Heart right ventricle (tissue), 16 donors: ENCODE measurements at regions not wholly inside any gene's neighbourhood (a gene's known extent, or its start where the extent isn't known, plus 50 kb on each side); places are given as distances from the start of the nearest gene placed in this dataset.

ENCODE experiments used
- ATAC-seq, 8 donors: fragments of 200-7000 bp; cut with Tn5 transposase; one replicate each; pipeline ENCODE4 v1.9.1; 2020; ENCODE audit warnings: mild to moderate bottlenecking in 8 of 8, moderate library complexity in 8 of 8, moderate number of reproducible peaks in 1 of 8
- DNase-seq, 2 donors: peaks; one replicate each; pipeline ENCODE4 v3.0.0-alpha.2; 2020
- H3K27ac ChIP-seq, 10 donors: fragments of 200-600 bp; sonication (generic) in 2 of 10; one replicate each; pipeline versions ENCODE4 v1.5.0 to v1.8.0; 2020 to 2022; ENCODE audit warnings: mild to moderate bottlenecking in 3 of 10
- H3K27me3 ChIP-seq, 7 donors: fragments of 200-600 bp; one replicate each; pipeline ENCODE4 v1.8.0; 2021 to 2022; ENCODE audit warnings: mild to moderate bottlenecking in 2 of 7
- H3K36me3 ChIP-seq, 9 donors: fragments of 200-600 bp; sonication (generic) in 1 of 9; one replicate each; pipeline versions ENCODE4 v1.5.0 to v1.8.0; 2020 to 2022; ENCODE audit warnings: mild to moderate bottlenecking in 2 of 9
- H3K4me1 ChIP-seq, 9 donors: fragments of 200-600 bp; sonication (generic) in 1 of 9; one replicate each; pipeline versions ENCODE4 v1.5.0 to v1.8.0; 2020 to 2022; ENCODE audit warnings: mild to moderate bottlenecking in 4 of 9
- H3K4me3 ChIP-seq, 10 donors: fragments of 200-600 bp; sonication (generic) in 2 of 10; one replicate each; pipeline versions ENCODE4 v1.5.0 to v1.8.0; 2020 to 2022; ENCODE audit warnings: mild to moderate bottlenecking in 7 of 10, moderate library complexity in 2 of 10
- H3K9me3 ChIP-seq, 11 donors: fragments of 200-600 bp in 10 of 11; sonication (generic) in 2 of 11; one replicate each; pipeline versions ENCODE4 v1.5.0 to v1.8.0; 2013 to 2022; ENCODE audit warnings: mild to moderate bottlenecking in 2 of 11, control low read depth in 1 of 11, moderate library complexity in 1 of 11
- WGBS, 2 donors: extraction: QIAGEN DNeasy Blood & Tissue Kit; methylation state at CpG; one replicate each; pipeline ENCODE4 v1.1.7; 2013; ENCODE audit warnings: inconsistent platforms in 1 of 2; 5-methylcytosine and 5-hydroxymethylcytosine counted together
- intact Hi-C, 10 donors: fragments of 100-400 bp; cut with DNase I; formaldehyde crosslinking; loops; one replicate each; pipeline versions ENCODE4 v1.11.1 to v1.14.2; 2022
- TF ChIP-seq, protein P1 (sequence below), 9 donors: fragments of 200-600 bp; sonication (generic) in 2 of 9; IDR thresholded peaks; one replicate each; pipeline versions ENCODE4 v1.5.0 to v1.8.0; 2021 to 2022; ENCODE audit warnings: antibody characterized with exemption in 9 of 9, mild to moderate bottlenecking in 5 of 9, moderate library complexity in 1 of 9
- donor health status: Arrhythmogenic right ventricular cardiomyopathy.
- donor health status: ischemic (EF 13 %, LVEDD 7.1; RV severe dilation, severe dysfunction).
- donor health status: healthy with polysubstance abuse.
- donor health status: DM: no; HTN: yes; CAD: no.
- donor health status: DM: no; HTN: no; CAD: no.
- donor health status: ischemic (EF 25% LVEDD 6.9; RV normal size, moderate dysfunction).
- donor health status: ischemic (EF 25% LVEDD 5.7; RV mildly dilated, moderate dysfunction).
- donor health status: healthy.
- donor health status: DM: yes; HTN: yes; CAD: no.
- donor health status: Ischemic cardiomyopathy.
- donor health status: ischemic (EF 35%, LVEDD 5.7; RV mildly dilated, moderate dysfunction).
- donor health status: nonischemic (EF 11% LVEDD 7.7; RV severe dilation, severe dysfunction).
- donor health status: DM: yes; HTN: yes; CAD: no.
- donor health status: PGD.
- donor health status: ischemic (EF 29% LVEDD 5.4; RV normal size, mild dysfunction).
- donor health status: nonischemic (EF 23%, LVEDD 6.1; RV moderate dilation, normal function).

- intact Hi-C loops, result no loop called here
- H3K27me3 ChIP-seq, result peaks cover 0 to 30% (median 12%) of the 10 kb centered on the region in 7 donors
- ATAC-seq, result no peak
- H3K27ac ChIP-seq, result no peak overlapping the region
- H3K4me1 ChIP-seq, result no peaks in the 10 kb centered on the region
- TF ChIP-seq, protein P1, sequence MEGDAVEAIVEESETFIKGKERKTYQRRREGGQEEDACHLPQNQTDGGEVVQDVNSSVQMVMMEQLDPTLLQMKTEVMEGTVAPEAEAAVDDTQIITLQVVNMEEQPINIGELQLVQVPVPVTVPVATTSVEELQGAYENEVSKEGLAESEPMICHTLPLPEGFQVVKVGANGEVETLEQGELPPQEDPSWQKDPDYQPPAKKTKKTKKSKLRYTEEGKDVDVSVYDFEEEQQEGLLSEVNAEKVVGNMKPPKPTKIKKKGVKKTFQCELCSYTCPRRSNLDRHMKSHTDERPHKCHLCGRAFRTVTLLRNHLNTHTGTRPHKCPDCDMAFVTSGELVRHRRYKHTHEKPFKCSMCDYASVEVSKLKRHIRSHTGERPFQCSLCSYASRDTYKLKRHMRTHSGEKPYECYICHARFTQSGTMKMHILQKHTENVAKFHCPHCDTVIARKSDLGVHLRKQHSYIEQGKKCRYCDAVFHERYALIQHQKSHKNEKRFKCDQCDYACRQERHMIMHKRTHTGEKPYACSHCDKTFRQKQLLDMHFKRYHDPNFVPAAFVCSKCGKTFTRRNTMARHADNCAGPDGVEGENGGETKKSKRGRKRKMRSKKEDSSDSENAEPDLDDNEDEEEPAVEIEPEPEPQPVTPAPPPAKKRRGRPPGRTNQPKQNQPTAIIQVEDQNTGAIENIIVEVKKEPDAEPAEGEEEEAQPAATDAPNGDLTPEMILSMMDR (IDR thresholded peaks at IDR 0.05), result no peak
- DNase-seq, result no peak
- 68 to 78% methylated on average over 1 of the region's 1 CpG for WGBS, 2 donors
- no peaks in the 10 kb centered on the region for H3K36me3 ChIP-seq
- H3K9me3 ChIP-seq, result no peaks in the 10 kb centered on the region
- H3K4me3 ChIP-seq, result no peak overlapping the region
These were observed 410.9 kb upstream of the GOLIM4 start for GRCh38 chr3:168506589-168506988.

DNA sequence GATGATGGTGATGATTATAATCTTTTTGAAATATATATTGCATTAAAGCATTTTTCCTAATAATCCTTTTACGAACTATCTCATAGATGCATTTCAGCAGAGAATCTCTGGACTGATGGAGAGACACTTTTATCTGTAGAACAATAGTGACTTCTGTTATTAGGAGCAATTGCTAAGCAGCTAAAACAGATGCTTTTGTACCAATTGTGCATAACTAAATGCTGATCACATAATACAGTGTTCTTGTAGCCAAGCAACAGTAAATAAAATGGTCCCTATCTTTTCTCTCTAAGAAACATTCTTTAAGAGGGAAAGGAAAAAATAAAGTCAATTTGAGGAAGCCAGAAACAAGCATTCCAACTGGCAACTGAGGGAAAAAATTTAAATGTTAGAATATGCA is 405.8 kb upstream of the GOLIM4 start:
- H3K27me3 ChIP-seq, result peaks cover 0 to 10% (median 0%) of the 10 kb centered on the region in 7 donors
- intact Hi-C loops, result no loop called here
- TF ChIP-seq, protein P1 (IDR thresholded peaks at IDR 0.05), result no peak
- no peak overlapping the region for H3K27ac ChIP-seq
- no peaks in the 10 kb centered on the region for H3K36me3 ChIP-seq
- DNase-seq (no peak), ATAC-seq (no peak)
- H3K4me3 ChIP-seq, result no peak overlapping the region
- H3K4me1 ChIP-seq, result no peaks in the 10 kb centered on the region
- 68 to 77% methylated on average over 1 of the region's 1 CpG for WGBS, 2 donors
- no peaks in the 10 kb centered on the region for H3K9me3 ChIP-seq

DNA sequence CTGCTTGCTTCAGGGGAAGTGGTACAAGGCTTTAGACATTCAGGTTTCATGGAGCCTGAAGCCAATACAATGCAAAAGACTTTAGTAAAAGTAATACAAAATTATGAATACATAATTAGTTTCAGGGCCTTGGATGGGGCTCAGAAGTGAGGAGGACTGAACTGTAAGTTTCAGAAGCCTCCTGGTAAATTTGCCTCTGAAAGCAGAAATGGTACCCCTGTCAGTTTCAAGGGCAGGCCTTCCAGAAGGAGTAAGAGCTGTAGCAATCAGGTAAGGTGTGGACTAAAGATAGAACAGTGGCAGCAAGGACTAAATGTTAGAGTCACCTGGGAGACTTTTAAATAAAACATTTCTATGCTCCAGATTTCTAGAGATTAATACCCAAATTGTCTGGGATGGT is 402.5 kb upstream of the GOLIM4 start:
- DNase-seq (no peak), ATAC-seq (no peak)
- Histone ChIP-seq H3K27me3 (no peaks in the 10 kb centered on the region), H3K27ac (no peak overlapping the region), H3K4me3 (no peak overlapping the region), H3K4me1 (no peaks in the 10 kb centered on the region), H3K9me3 (no peaks in the 10 kb centered on the region), H3K36me3 (no peaks in the 10 kb centered on the region)
- TF ChIP-seq, protein P1 (IDR thresholded peaks at IDR 0.05), result no peak
- intact Hi-C loops, result no loop called here

GRCh38 chr3:168497741-168498140 is 402.0 kb upstream of the GOLIM4 start:
- ATAC-seq (no peak), DNase-seq (no peak)
- WGBS, 2 donors, result 32 to 79% methylated on average over 2 of the region's 2 CpGs
- H3K36me3 ChIP-seq, result no peaks in the 10 kb centered on the region
- intact Hi-C loops, result no loop called here
- no peak overlapping the region for H3K27ac ChIP-seq
- H3K4me1 ChIP-seq, result no peaks in the 10 kb centered on the region
- TF ChIP-seq, protein P1 (IDR thresholded peaks at IDR 0.05), result no peak
- no peaks in the 10 kb centered on the region for H3K9me3 ChIP-seq
- no peak overlapping the region for H3K4me3 ChIP-seq
- H3K27me3 ChIP-seq, result no peaks in the 10 kb centered on the region

GRCh38 chr3:168497183-168497582 is 401.5 kb upstream of the GOLIM4 start:
- TF ChIP-seq, protein P1 (IDR thresholded peaks at IDR 0.05), result no peak
- Histone ChIP-seq H3K9me3 (no peaks in the 10 kb centered on the region), H3K4me3 (no peak overlapping the region), H3K36me3 (no peaks in the 10 kb centered on the region), H3K27me3 (no peaks in the 10 kb centered on the region), H3K27ac (no peak overlapping the region), H3K4me1 (no peaks in the 10 kb centered on the region)
- no peak for ATAC-seq
- no peak for DNase-seq
- intact Hi-C loops, result no loop called here
- 66 to 76% methylated on average over 4 of the region's 4 CpGs for WGBS, 2 donors
